H9 (cell line): ENCODE measurements at regions not wholly inside any gene's neighbourhood (a gene's known extent, or its start where the extent isn't known, plus 50 kb on each side); places are given as distances from the start of the nearest gene placed in this dataset.

Source experiments
- DNase-seq: peaks from one replicate; pipeline ENCODE4 v3.0.0-alpha.2; 2017
- H2AFZ ChIP-seq: one replicate; pipeline ENCODE4 v1.6.1; 2013; ENCODE audit warnings: mild to moderate bottlenecking, low read length, control low read depth, moderate library complexity
- H2AK5ac ChIP-seq: 2 replicates; pipeline ENCODE4 v1.6.1; 2013; ENCODE audit warnings: low read length, control low read depth, mixed read lengths; ENCODE audit not compliant: insufficient read length
- H2BK120ac ChIP-seq: one replicate; pipeline ENCODE4 v1.6.1; 2013; ENCODE audit warnings: low read depth, mild to moderate bottlenecking, low read length, control low read depth, inconsistent platforms; ENCODE audit not compliant: poor library complexity, severe bottlenecking
- H2BK12ac ChIP-seq: 2 replicates; pipeline ENCODE4 v1.6.1; 2013; ENCODE audit warnings: low read length, control low read depth, mixed read lengths, low read depth; ENCODE audit not compliant: insufficient read length
- H2BK15ac ChIP-seq: 2 replicates; pipeline ENCODE4 v1.6.1; 2013; ENCODE audit warnings: low read depth, low read length, control low read depth
- H2BK20ac ChIP-seq: one replicate; pipeline ENCODE4 v1.6.1; 2013; ENCODE audit warnings: low read depth, mild to moderate bottlenecking, low read length, control low read depth, inconsistent platforms; ENCODE audit not compliant: poor library complexity, severe bottlenecking
- H2BK5ac ChIP-seq: 2 replicates; pipeline ENCODE4 v1.6.1; 2013; ENCODE audit warnings: low read length, control low read depth, mixed read lengths; ENCODE audit not compliant: insufficient read length
- H3K14ac ChIP-seq: 2 replicates; pipeline ENCODE4 v1.6.1; 2013; ENCODE audit warnings: low read length, control low read depth; ENCODE audit not compliant: insufficient read depth
- H3K18ac ChIP-seq: 2 replicates; pipeline ENCODE4 v1.6.1; 2013; ENCODE audit warnings: low read depth, mild to moderate bottlenecking, mixed read lengths, low read length, control low read depth; ENCODE audit not compliant: insufficient read length
- H3K23ac ChIP-seq: 2 replicates; pipeline ENCODE4 v1.6.1; 2013; ENCODE audit warnings: low read length, control low read depth, mixed read lengths, low read depth; ENCODE audit not compliant: insufficient read length
- H3K23me2 ChIP-seq: 2 replicates; pipeline ENCODE4 v1.6.1; 2013; ENCODE audit warnings: low read depth, mild to moderate bottlenecking, mixed read lengths, low read length, control low read depth; ENCODE audit not compliant: insufficient read length, poor library complexity, severe bottlenecking
- H3K27ac ChIP-seq: 2 replicates; pipeline ENCODE4 v1.5.1; 2013; ENCODE audit warnings: low read length, control low read depth, mixed read lengths, low read depth; ENCODE audit not compliant: insufficient read length
- H3K27me3 ChIP-seq: 2 replicates; pipeline ENCODE4 v1.6.1; 2013; ENCODE audit warnings: low read length, control low read depth, inconsistent platforms; ENCODE audit not compliant: insufficient read depth
- H3K4ac ChIP-seq: 2 replicates; pipeline ENCODE4 v1.6.1; 2013; ENCODE audit warnings: low read depth, mild to moderate bottlenecking, control low read depth, inconsistent platforms, low read length, moderate library complexity
- H3K4me1 ChIP-seq: 2 replicates; pipeline ENCODE4 v1.6.1; 2013; ENCODE audit warnings: low read length, control low read depth, inconsistent platforms; ENCODE audit not compliant: insufficient read depth
- H3K4me2 ChIP-seq: 2 replicates; pipeline ENCODE4 v1.6.1; 2013; ENCODE audit warnings: low read length, control low read depth, mixed read lengths; ENCODE audit not compliant: insufficient read length, insufficient read depth
- H3K56ac ChIP-seq: 2 replicates; pipeline ENCODE4 v1.6.1; 2013; ENCODE audit warnings: low read depth, mild to moderate bottlenecking, mixed read lengths, low read length, control low read depth; ENCODE audit not compliant: insufficient read length
- H3K79me1 ChIP-seq: 2 replicates; pipeline ENCODE4 v1.6.1; 2013; ENCODE audit warnings: low read depth, mild to moderate bottlenecking, moderate library complexity, low read length, control low read depth, inconsistent platforms; ENCODE audit not compliant: insufficient read depth, poor library complexity, severe bottlenecking
- H3K79me2 ChIP-seq: 2 replicates; pipeline ENCODE4 v1.6.1; 2013; ENCODE audit warnings: low read length, control low read depth, inconsistent platforms; ENCODE audit not compliant: insufficient read depth
- H3K9ac ChIP-seq: 2 replicates; pipeline ENCODE4 v1.6.1; 2013; ENCODE audit warnings: low read length, control low read depth, mixed read lengths; ENCODE audit not compliant: insufficient read length; ENCODE audit errors: extremely low read depth
- H3K9me3 ChIP-seq: one replicate; pipeline ENCODE4 v1.6.1; 2013; ENCODE audit warnings: low read depth, low read length, inconsistent platforms; ENCODE audit not compliant: control insufficient read depth
- H3T11ph ChIP-seq: one replicate; pipeline ENCODE4 v1.6.1; 2013; ENCODE audit warnings: mild to moderate bottlenecking, low read length, control low read depth, inconsistent platforms
- H4K20me1 ChIP-seq: one replicate; pipeline ENCODE4 v1.6.1; 2013; ENCODE audit not compliant: control insufficient read depth, insufficient read length, insufficient read depth
- H4K5ac ChIP-seq: 2 replicates; pipeline ENCODE4 v1.6.1; 2013; ENCODE audit warnings: low read depth, mild to moderate bottlenecking, mixed read lengths, low read length, control low read depth; ENCODE audit not compliant: insufficient read length
- H4K8ac ChIP-seq: replicated peaks from 2 replicates; pipeline ENCODE4 v1.6.1; 2013; ENCODE audit warnings: low read length, control low read depth, mixed read lengths, low read depth; ENCODE audit not compliant: insufficient read length
- H4K91ac ChIP-seq: 2 replicates; pipeline ENCODE4 v1.6.1; 2013; ENCODE audit warnings: low read depth, mild to moderate bottlenecking, moderate library complexity, mixed read lengths, low read length, control low read depth; ENCODE audit not compliant: insufficient read length
- H3K27ac Mint-ChIP-seq, 3 experiments: 2 replicates in 2 of 3; 3 replicates in 1 of 3; pipeline ENCODE4 v1.8.0; 2020 to 2021; ENCODE audit warnings: mixed read lengths in 3 of 3, mild to moderate bottlenecking in 1 of 3, moderate library complexity in 1 of 3
- H3K27me3 Mint-ChIP-seq: 2 replicates; pipeline ENCODE4 v1.8.0; 2021; ENCODE audit warnings: low read depth, mild to moderate bottlenecking, moderate library complexity, mixed read lengths
- H3K36me3 Mint-ChIP-seq, 3 experiments: 2 replicates in 2 of 3; 3 replicates in 1 of 3; pipeline ENCODE4 v1.8.0; 2020 to 2021; ENCODE audit warnings: low read depth in 3 of 3, mixed read lengths in 3 of 3; ENCODE audit not compliant: insufficient read depth in 1 of 3
- H3K4me1 Mint-ChIP-seq, 2 experiments: 2 replicates each; pipeline ENCODE4 v1.8.0; 2020; ENCODE audit warnings: mixed read lengths in 2 of 2
- H3K4me3 Mint-ChIP-seq, 2 experiments: 2 replicates in 1 of 2; 3 replicates in 1 of 2; pipeline ENCODE4 v1.8.0; 2020 to 2021; ENCODE audit warnings: mild to moderate bottlenecking in 2 of 2, mixed read lengths in 2 of 2, moderate library complexity in 1 of 2
- H3K9me3 Mint-ChIP-seq, 2 experiments: 2 replicates in 1 of 2; 3 replicates in 1 of 2; pipeline ENCODE4 v1.8.0; 2020; ENCODE audit warnings: mild to moderate bottlenecking in 2 of 2, mixed read lengths in 2 of 2, moderate library complexity in 1 of 2
- CTCF ChIP-seq: fragments of 200-600 bp; sonication (generic); conservative IDR thresholded peaks from 3 replicates; pipeline ENCODE4 v1.8.0; 2021; ENCODE audit warnings: antibody characterized with exemption, mild to moderate bottlenecking
- WGBS: extraction: QIAGEN DNeasy Blood & Tissue Kit; methylation state at CpG from one replicate; pipeline ENCODE4 v1.1.7; 2013; ENCODE audit warnings: missing lambda C conversion rate, low lambda C conversion rate, mixed read lengths; ENCODE audit not compliant: insufficient read length; ENCODE audit errors: extremely low coverage; 5-methylcytosine and 5-hydroxymethylcytosine counted together

- Histone ChIP-seq H3K9ac (no peak overlapping the region), H3K79me2 (no peaks in the 10 kb centered on the region), H3K27me3 (no peaks in the 10 kb centered on the region), H3K14ac (no peak overlapping the region), H3T11ph (no peak overlapping the region), H2BK20ac (no peak overlapping the region), H3K9me3 (peaks cover 8% of the 10 kb centered on the region), H2BK5ac (no peak overlapping the region), H4K91ac (no peak overlapping the region), H2AK5ac (no peak overlapping the region), H3K4ac (no peak overlapping the region), H2BK15ac (no peak overlapping the region), H2BK120ac (no peak overlapping the region), H4K20me1 (no peaks in the 10 kb centered on the region), H2BK12ac (no peak overlapping the region), H3K56ac (no peak overlapping the region), H3K23ac (no peak overlapping the region), H4K8ac (no peak overlapping the region), H3K4me1 (no peaks in the 10 kb centered on the region; the same call in 1 of the 2 replicates), H3K23me2 (no peaks in the 10 kb centered on the region), H3K27ac (no peak overlapping the region), H3K18ac (no peak overlapping the region), H3K4me2 (no peak overlapping the region), H2AFZ (no peak overlapping the region), H3K79me1 (no peaks in the 10 kb centered on the region), H4K5ac (no peak overlapping the region)
- Mint-ChIP-seq H3K9me3 (peaks cover 10 to 11% of the 10 kb centered on the region in 2 experiments), H3K4me1 (no peaks in the 10 kb centered on the region), H3K36me3 (peaks cover 3 to 14% (median 5%) of the 10 kb centered on the region in 3 experiments; a peak in 6 of 7 replicates), H3K27ac (peak overlapping the region in 1 of 3 experiments; percentile 57; a peak in 1 of 7 replicates), H3K27me3 (no peaks in the 10 kb centered on the region; the same call in 1 of the 2 replicates), H3K4me3 (no peak overlapping the region)
- DNase-seq, result no peak
- no peak for TF ChIP-seq CTCF
- WGBS, result no CpG with 5 or more reads among the region's 21 CpGs
Observed at GRCh38 chr9:85290019-85290418, 451.7 kb downstream of the AGTPBP1 start.
